ENCODE measurements at regions not wholly inside any gene's neighbourhood (a gene's known extent, or its start where the extent isn't known, plus 50 kb on each side); places are given as distances from the start of the nearest gene placed in this dataset.
"Not testable (repeated sequence)": the region's sequence is repeated elsewhere in the genome, so short reads cannot be mapped to it uniquely, and the experiment has no call there.

GRCh38 chr9:84513979-84514378 lies 155.6 kb upstream of the NTRK2 start:
- TF ChIP-seq CTCF (conservative IDR thresholded peaks at IDR 0.05; ENCODE audit: low read length), result no peak
- H3K4me3 ChIP-seq (ENCODE audit: low read length), result no peak overlapping the region
- DNase-seq (ENCODE audit: low read depth), result no peak

- no peak for TF ChIP-seq CTCF (conservative IDR thresholded peaks at IDR 0.05; ENCODE audit: low read length)
- no peak for DNase-seq (ENCODE audit: low read depth)
- no peak overlapping the region for H3K4me3 ChIP-seq (ENCODE audit: low read length)
These were observed 155.1 kb upstream of the NTRK2 start for GRCh38 chr9:84514421-84514820.

GRCh38 chr9:84517026-84517425 lies 152.5 kb upstream of the NTRK2 start:
- H3K4me3 ChIP-seq (ENCODE audit: low read length), result no peak overlapping the region
- TF ChIP-seq CTCF (conservative IDR thresholded peaks at IDR 0.05; ENCODE audit: low read length), result no peak
- DNase-seq (ENCODE audit: low read depth), result no peak

GRCh38 chr9:84519413-84519812 lies 150.1 kb upstream of the NTRK2 start:
- H3K4me3 ChIP-seq (ENCODE audit: low read length), result no peak overlapping the region
- DNase-seq (ENCODE audit: low read depth), result no peak
- TF ChIP-seq CTCF (conservative IDR thresholded peaks at IDR 0.05; ENCODE audit: low read length), result no peak

- no peak for TF ChIP-seq CTCF (conservative IDR thresholded peaks at IDR 0.05; ENCODE audit: low read length)
- no peak for DNase-seq (ENCODE audit: low read depth)
- no peak overlapping the region for H3K4me3 ChIP-seq (ENCODE audit: low read length)
These were observed 148.3 kb upstream of the NTRK2 start for GRCh38 chr9:84521208-84521607.

- H3K4me3 ChIP-seq (ENCODE audit: low read length); DNase-seq (ENCODE audit: low read depth): not testable (repeated sequence)
These were observed 143.3 kb upstream of the NTRK2 start for GRCh38 chr9:84526211-84526610.

GRCh38 chr9:84527060-84527720 lies 142.3 kb upstream of the NTRK2 start:
- H3K4me3 ChIP-seq (ENCODE audit: low read length); DNase-seq (ENCODE audit: low read depth): not testable (repeated sequence)

GRCh38 chr9:84535973-84536372 lies 133.6 kb upstream of the NTRK2 start:
- not testable (repeated sequence) for DNase-seq (ENCODE audit: low read depth); H3K4me3 ChIP-seq (ENCODE audit: low read length)

GRCh38 chr9:84538879-84539278 lies 130.7 kb upstream of the NTRK2 start:
- TF ChIP-seq CTCF (conservative IDR thresholded peaks at IDR 0.05; ENCODE audit: low read length), result no peak
- DNase-seq (ENCODE audit: low read depth), result no peak
- H3K4me3 ChIP-seq (ENCODE audit: low read length), result no peak overlapping the region
